H9 (cell line): ENCODE measurements at regions not wholly inside any gene's neighbourhood (a gene's known extent, or its start where the extent isn't known, plus 50 kb on each side); places are given as distances from the start of the nearest gene placed in this dataset.

ENCODE experiments used
- DNase-seq: peaks from one replicate; pipeline ENCODE4 v3.0.0-alpha.2; 2017
- H2AFZ ChIP-seq: one replicate; pipeline ENCODE4 v1.6.1; 2013; ENCODE audit warnings: mild to moderate bottlenecking, low read length, control low read depth, moderate library complexity
- H2AK5ac ChIP-seq: 2 replicates; pipeline ENCODE4 v1.6.1; 2013; ENCODE audit warnings: low read length, control low read depth, mixed read lengths; ENCODE audit not compliant: insufficient read length
- H2BK120ac ChIP-seq: one replicate; pipeline ENCODE4 v1.6.1; 2013; ENCODE audit warnings: low read depth, mild to moderate bottlenecking, low read length, control low read depth, inconsistent platforms; ENCODE audit not compliant: poor library complexity, severe bottlenecking
- H2BK12ac ChIP-seq: 2 replicates; pipeline ENCODE4 v1.6.1; 2013; ENCODE audit warnings: low read length, control low read depth, mixed read lengths, low read depth; ENCODE audit not compliant: insufficient read length
- H2BK15ac ChIP-seq: 2 replicates; pipeline ENCODE4 v1.6.1; 2013; ENCODE audit warnings: low read depth, low read length, control low read depth
- H2BK20ac ChIP-seq: one replicate; pipeline ENCODE4 v1.6.1; 2013; ENCODE audit warnings: low read depth, mild to moderate bottlenecking, low read length, control low read depth, inconsistent platforms; ENCODE audit not compliant: poor library complexity, severe bottlenecking
- H2BK5ac ChIP-seq: 2 replicates; pipeline ENCODE4 v1.6.1; 2013; ENCODE audit warnings: low read length, control low read depth, mixed read lengths; ENCODE audit not compliant: insufficient read length
- H3K14ac ChIP-seq: 2 replicates; pipeline ENCODE4 v1.6.1; 2013; ENCODE audit warnings: low read length, control low read depth; ENCODE audit not compliant: insufficient read depth
- H3K18ac ChIP-seq: 2 replicates; pipeline ENCODE4 v1.6.1; 2013; ENCODE audit warnings: low read depth, mild to moderate bottlenecking, mixed read lengths, low read length, control low read depth; ENCODE audit not compliant: insufficient read length
- H3K23ac ChIP-seq: 2 replicates; pipeline ENCODE4 v1.6.1; 2013; ENCODE audit warnings: low read length, control low read depth, mixed read lengths, low read depth; ENCODE audit not compliant: insufficient read length
- H3K23me2 ChIP-seq: 2 replicates; pipeline ENCODE4 v1.6.1; 2013; ENCODE audit warnings: low read depth, mild to moderate bottlenecking, mixed read lengths, low read length, control low read depth; ENCODE audit not compliant: insufficient read length, poor library complexity, severe bottlenecking
- H3K27ac ChIP-seq: 2 replicates; pipeline ENCODE4 v1.5.1; 2013; ENCODE audit warnings: low read length, control low read depth, mixed read lengths, low read depth; ENCODE audit not compliant: insufficient read length
- H3K27me3 ChIP-seq: 2 replicates; pipeline ENCODE4 v1.6.1; 2013; ENCODE audit warnings: low read length, control low read depth, inconsistent platforms; ENCODE audit not compliant: insufficient read depth
- H3K4ac ChIP-seq: 2 replicates; pipeline ENCODE4 v1.6.1; 2013; ENCODE audit warnings: low read depth, mild to moderate bottlenecking, control low read depth, inconsistent platforms, low read length, moderate library complexity
- H3K4me1 ChIP-seq: 2 replicates; pipeline ENCODE4 v1.6.1; 2013; ENCODE audit warnings: low read length, control low read depth, inconsistent platforms; ENCODE audit not compliant: insufficient read depth
- H3K4me2 ChIP-seq: 2 replicates; pipeline ENCODE4 v1.6.1; 2013; ENCODE audit warnings: low read length, control low read depth, mixed read lengths; ENCODE audit not compliant: insufficient read length, insufficient read depth
- H3K56ac ChIP-seq: 2 replicates; pipeline ENCODE4 v1.6.1; 2013; ENCODE audit warnings: low read depth, mild to moderate bottlenecking, mixed read lengths, low read length, control low read depth; ENCODE audit not compliant: insufficient read length
- H3K79me1 ChIP-seq: 2 replicates; pipeline ENCODE4 v1.6.1; 2013; ENCODE audit warnings: low read depth, mild to moderate bottlenecking, moderate library complexity, low read length, control low read depth, inconsistent platforms; ENCODE audit not compliant: insufficient read depth, poor library complexity, severe bottlenecking
- H3K79me2 ChIP-seq: 2 replicates; pipeline ENCODE4 v1.6.1; 2013; ENCODE audit warnings: low read length, control low read depth, inconsistent platforms; ENCODE audit not compliant: insufficient read depth
- H3K9ac ChIP-seq: 2 replicates; pipeline ENCODE4 v1.6.1; 2013; ENCODE audit warnings: low read length, control low read depth, mixed read lengths; ENCODE audit not compliant: insufficient read length; ENCODE audit errors: extremely low read depth
- H3K9me3 ChIP-seq: one replicate; pipeline ENCODE4 v1.6.1; 2013; ENCODE audit warnings: low read depth, low read length, inconsistent platforms; ENCODE audit not compliant: control insufficient read depth
- H3T11ph ChIP-seq: one replicate; pipeline ENCODE4 v1.6.1; 2013; ENCODE audit warnings: mild to moderate bottlenecking, low read length, control low read depth, inconsistent platforms
- H4K20me1 ChIP-seq: one replicate; pipeline ENCODE4 v1.6.1; 2013; ENCODE audit not compliant: control insufficient read depth, insufficient read length, insufficient read depth
- H4K5ac ChIP-seq: 2 replicates; pipeline ENCODE4 v1.6.1; 2013; ENCODE audit warnings: low read depth, mild to moderate bottlenecking, mixed read lengths, low read length, control low read depth; ENCODE audit not compliant: insufficient read length
- H4K8ac ChIP-seq: replicated peaks from 2 replicates; pipeline ENCODE4 v1.6.1; 2013; ENCODE audit warnings: low read length, control low read depth, mixed read lengths, low read depth; ENCODE audit not compliant: insufficient read length
- H4K91ac ChIP-seq: 2 replicates; pipeline ENCODE4 v1.6.1; 2013; ENCODE audit warnings: low read depth, mild to moderate bottlenecking, moderate library complexity, mixed read lengths, low read length, control low read depth; ENCODE audit not compliant: insufficient read length
- H3K27ac Mint-ChIP-seq, 3 experiments: 2 replicates in 2 of 3; 3 replicates in 1 of 3; pipeline ENCODE4 v1.8.0; 2020 to 2021; ENCODE audit warnings: mixed read lengths in 3 of 3, mild to moderate bottlenecking in 1 of 3, moderate library complexity in 1 of 3
- H3K27me3 Mint-ChIP-seq: 2 replicates; pipeline ENCODE4 v1.8.0; 2021; ENCODE audit warnings: low read depth, mild to moderate bottlenecking, moderate library complexity, mixed read lengths
- H3K36me3 Mint-ChIP-seq, 3 experiments: 2 replicates in 2 of 3; 3 replicates in 1 of 3; pipeline ENCODE4 v1.8.0; 2020 to 2021; ENCODE audit warnings: low read depth in 3 of 3, mixed read lengths in 3 of 3; ENCODE audit not compliant: insufficient read depth in 1 of 3
- H3K4me1 Mint-ChIP-seq, 2 experiments: 2 replicates each; pipeline ENCODE4 v1.8.0; 2020; ENCODE audit warnings: mixed read lengths in 2 of 2
- H3K4me3 Mint-ChIP-seq, 2 experiments: 2 replicates in 1 of 2; 3 replicates in 1 of 2; pipeline ENCODE4 v1.8.0; 2020 to 2021; ENCODE audit warnings: mild to moderate bottlenecking in 2 of 2, mixed read lengths in 2 of 2, moderate library complexity in 1 of 2
- H3K9me3 Mint-ChIP-seq, 2 experiments: 2 replicates in 1 of 2; 3 replicates in 1 of 2; pipeline ENCODE4 v1.8.0; 2020; ENCODE audit warnings: mild to moderate bottlenecking in 2 of 2, mixed read lengths in 2 of 2, moderate library complexity in 1 of 2
- WGBS: extraction: QIAGEN DNeasy Blood & Tissue Kit; methylation state at CpG from one replicate; pipeline ENCODE4 v1.1.7; 2013; ENCODE audit warnings: missing lambda C conversion rate, low lambda C conversion rate, mixed read lengths; ENCODE audit not compliant: insufficient read length; ENCODE audit errors: extremely low coverage; 5-methylcytosine and 5-hydroxymethylcytosine counted together
- TF ChIP-seq, protein P1 (sequence below): fragments of 200-600 bp; sonication (generic); conservative IDR thresholded peaks from 3 replicates; pipeline ENCODE4 v1.8.0; 2021; ENCODE audit warnings: antibody characterized with exemption, mild to moderate bottlenecking

DNA sequence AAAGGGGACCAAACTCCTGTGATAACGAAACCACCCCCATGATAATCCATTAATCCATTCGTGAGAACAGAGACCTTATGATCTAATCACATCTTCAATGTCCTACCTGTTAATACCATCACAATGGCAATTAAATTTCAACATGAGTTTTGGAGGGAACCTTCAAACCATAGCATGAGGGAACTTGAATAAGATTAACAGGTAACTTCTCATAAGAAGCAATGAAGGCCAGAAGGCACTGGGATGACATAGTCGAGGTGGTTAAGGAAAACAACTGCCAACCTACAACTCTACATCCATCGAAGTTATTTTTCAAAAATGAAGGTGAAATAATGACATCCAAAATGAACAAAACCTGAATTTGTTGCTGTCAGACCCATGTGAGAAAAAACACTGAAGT lies 478.9 kb downstream of the EDEM1 start:
- H3K9me3 Mint-ChIP-seq, result peaks cover 18 to 30% of the 10 kb centered on the region in 2 experiments
- H3K14ac ChIP-seq, result no peak overlapping the region
- H3K23ac ChIP-seq, result no peak overlapping the region
- H3K27ac ChIP-seq, result no peak overlapping the region
- H4K91ac ChIP-seq, result no peak overlapping the region
- H3K27me3 ChIP-seq, result no peaks in the 10 kb centered on the region
- no peak overlapping the region for H3K4me3 Mint-ChIP-seq
- TF ChIP-seq, protein P1, sequence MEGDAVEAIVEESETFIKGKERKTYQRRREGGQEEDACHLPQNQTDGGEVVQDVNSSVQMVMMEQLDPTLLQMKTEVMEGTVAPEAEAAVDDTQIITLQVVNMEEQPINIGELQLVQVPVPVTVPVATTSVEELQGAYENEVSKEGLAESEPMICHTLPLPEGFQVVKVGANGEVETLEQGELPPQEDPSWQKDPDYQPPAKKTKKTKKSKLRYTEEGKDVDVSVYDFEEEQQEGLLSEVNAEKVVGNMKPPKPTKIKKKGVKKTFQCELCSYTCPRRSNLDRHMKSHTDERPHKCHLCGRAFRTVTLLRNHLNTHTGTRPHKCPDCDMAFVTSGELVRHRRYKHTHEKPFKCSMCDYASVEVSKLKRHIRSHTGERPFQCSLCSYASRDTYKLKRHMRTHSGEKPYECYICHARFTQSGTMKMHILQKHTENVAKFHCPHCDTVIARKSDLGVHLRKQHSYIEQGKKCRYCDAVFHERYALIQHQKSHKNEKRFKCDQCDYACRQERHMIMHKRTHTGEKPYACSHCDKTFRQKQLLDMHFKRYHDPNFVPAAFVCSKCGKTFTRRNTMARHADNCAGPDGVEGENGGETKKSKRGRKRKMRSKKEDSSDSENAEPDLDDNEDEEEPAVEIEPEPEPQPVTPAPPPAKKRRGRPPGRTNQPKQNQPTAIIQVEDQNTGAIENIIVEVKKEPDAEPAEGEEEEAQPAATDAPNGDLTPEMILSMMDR, result no peak
- H3K4me1 ChIP-seq, result no peaks in the 10 kb centered on the region
- no peak overlapping the region for H2AFZ ChIP-seq
- H3K79me1 ChIP-seq, result no peaks in the 10 kb centered on the region
- H3K9me3 ChIP-seq, result no peaks in the 10 kb centered on the region
- H3K4me1 Mint-ChIP-seq, result no peaks in the 10 kb centered on the region
- WGBS, result no CpG with 5 or more reads among the region's 4 CpGs
- H3K27ac Mint-ChIP-seq, result no peak overlapping the region
- no peak overlapping the region for H4K5ac ChIP-seq
- H3K56ac ChIP-seq, result no peak overlapping the region
- H3K27me3 Mint-ChIP-seq, result peaks cover 1% of the 10 kb centered on the region
- no peak for DNase-seq
- H3K36me3 Mint-ChIP-seq, result peaks cover 2 to 17% (median 7%) of the 10 kb centered on the region in 3 experiments; a peak in 6 of 7 replicates
- H2BK5ac ChIP-seq, result no peak overlapping the region
- H3K23me2 ChIP-seq, result no peaks in the 10 kb centered on the region
- no peak overlapping the region for H2BK120ac ChIP-seq
- H3T11ph ChIP-seq, result no peak overlapping the region
- no peak overlapping the region for H2AK5ac ChIP-seq
- H4K20me1 ChIP-seq, result no peaks in the 10 kb centered on the region
- no peak overlapping the region for H3K4me2 ChIP-seq
- no peak overlapping the region for H2BK12ac ChIP-seq
- no peak overlapping the region for H2BK15ac ChIP-seq
- H4K8ac ChIP-seq, result no peak overlapping the region
- H3K18ac ChIP-seq, result no peak overlapping the region
- H3K4ac ChIP-seq, result no peak overlapping the region
- H2BK20ac ChIP-seq, result no peak overlapping the region
- no peak overlapping the region for H3K9ac ChIP-seq
- H3K79me2 ChIP-seq, result no peaks in the 10 kb centered on the region
